GM19238 (cell line): ENCODE measurements at regions not wholly inside any gene's neighbourhood (a gene's known extent, or its start where the extent isn't known, plus 50 kb on each side); places are given as distances from the start of the nearest gene placed in this dataset.
"Not testable (repeated sequence)": the region's sequence is repeated elsewhere in the genome, so short reads cannot be mapped to it uniquely, and the experiment has no call there.

Experiments
- DNase-seq: peaks from one replicate; pipeline ENCODE4 v3.0.0; 2011; ENCODE audit warnings: low spot score; ENCODE audit not compliant: insufficient read length

GRCh38 chr7:125396466-125397151 lies 467.0 kb upstream of the POT1 start:
- no peak for DNase-seq

- no peak for DNase-seq
Measured at GRCh38 chr7:125391921-125392320, 462.3 kb upstream of the POT1 start.

GRCh38 chr7:125390981-125391380 lies 461.4 kb upstream of the POT1 start:
- no peak for DNase-seq

- no peak for DNase-seq
Measured at GRCh38 chr7:125386211-125386610, 456.6 kb upstream of the POT1 start.

- DNase-seq = no peak
Measured at GRCh38 chr7:125383324-125383723, 453.7 kb upstream of the POT1 start.

GRCh38 chr7:125382401-125382800 lies 452.8 kb upstream of the POT1 start:
- DNase-seq = no peak

- DNase-seq = no peak
Measured at GRCh38 chr7:125375942-125376341, 446.3 kb upstream of the POT1 start.

GRCh38 chr7:125370502-125370901 lies 440.9 kb upstream of the POT1 start:
- DNase-seq = no peak

GRCh38 chr7:125363873-125364272 lies 434.2 kb upstream of the POT1 start:
- no peak for DNase-seq

GRCh38 chr7:125358551-125359167 lies 429.0 kb upstream of the POT1 start:
- DNase-seq = no peak

- DNase-seq = no peak
Measured at GRCh38 chr7:125357676-125358455, 428.2 kb upstream of the POT1 start.

- no peak for DNase-seq
Measured at GRCh38 chr7:125355899-125356298, 426.3 kb upstream of the POT1 start.

GRCh38 chr7:125347269-125347668 lies 417.6 kb upstream of the POT1 start:
- no peak for DNase-seq

GRCh38 chr7:125338110-125338509 lies 408.5 kb upstream of the POT1 start:
- DNase-seq = no peak

GRCh38 chr7:125336326-125336725 lies 406.7 kb upstream of the POT1 start:
- no peak for DNase-seq

GRCh38 chr7:125326666-125327255 lies 397.1 kb upstream of the POT1 start:
- no peak for DNase-seq

- no peak for DNase-seq
Measured at GRCh38 chr7:125316466-125316865, 386.8 kb upstream of the POT1 start.

GRCh38 chr7:125299003-125299765 lies 369.6 kb upstream of the POT1 start:
- DNase-seq = no peak

GRCh38 chr7:125279961-125280360 lies 350.3 kb upstream of the POT1 start:
- DNase-seq = no peak

- no peak for DNase-seq
Measured at GRCh38 chr7:125278318-125278717, 348.7 kb upstream of the POT1 start.

- DNase-seq = not testable (repeated sequence)
Measured at GRCh38 chr7:125274742-125275141, 345.1 kb upstream of the POT1 start.
